GM19239 (cell line): ENCODE measurements at regions not wholly inside any gene's neighbourhood (a gene's known extent, or its start where the extent isn't known, plus 50 kb on each side); places are given as distances from the start of the nearest gene placed in this dataset.
"Not testable (repeated sequence)": the region's sequence is repeated elsewhere in the genome, so short reads cannot be mapped to it uniquely, and the experiment has no call there.

Source experiments
- DNase-seq: peaks from one replicate; pipeline ENCODE4 v3.0.0; 2011; ENCODE audit warnings: low spot score; ENCODE audit not compliant: insufficient read length
- FAIRE-seq: peaks from 2 replicates; lab custom pipeline; 2011; peaks lifted over from hg19 to GRCh38; lab: Jason Lieb, UNC

DNA sequence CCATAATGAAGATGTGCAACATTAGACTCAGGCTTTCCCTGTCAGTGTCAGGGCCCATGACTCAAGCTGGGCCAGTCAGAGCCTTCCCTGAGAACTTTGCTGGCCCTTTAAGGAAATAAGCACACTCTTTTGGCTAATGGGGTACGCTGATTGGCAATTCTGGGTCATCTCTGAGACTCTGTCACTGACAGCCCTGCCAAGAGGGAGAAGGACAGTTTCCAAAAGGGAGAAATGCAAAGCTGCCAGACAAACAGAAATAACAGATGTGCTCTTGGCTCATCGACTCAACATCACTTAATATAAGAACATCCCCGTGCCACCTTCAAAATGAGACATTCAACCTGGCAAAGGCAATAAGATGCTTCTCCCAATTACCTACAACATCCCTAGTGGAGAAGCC, 491.9 kb upstream of the PROK2 start:
- FAIRE-seq (no peak), DNase-seq (no peak)

DNA sequence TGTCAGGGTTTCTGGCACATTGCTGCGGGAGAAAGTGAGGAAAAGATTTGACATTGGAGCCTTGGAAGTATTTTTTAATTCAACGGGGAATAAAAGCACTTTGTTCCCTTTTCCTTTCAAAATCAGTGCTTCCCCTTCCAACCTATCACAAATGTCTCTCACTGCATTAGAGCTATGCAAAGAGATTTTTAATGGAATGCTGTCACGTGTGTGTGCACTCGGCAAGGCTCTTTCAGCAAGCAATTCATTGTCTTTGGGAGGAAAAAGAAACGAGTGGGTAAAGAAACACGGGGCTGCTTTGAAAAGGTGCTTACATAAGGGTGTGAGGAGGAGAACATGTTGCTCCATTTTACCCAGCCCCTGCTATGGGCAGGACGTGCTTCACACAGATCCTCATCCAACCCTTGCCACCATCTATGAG, 490.4 kb upstream of the PROK2 start:
- no peak for DNase-seq
- no peak for FAIRE-seq

DNA sequence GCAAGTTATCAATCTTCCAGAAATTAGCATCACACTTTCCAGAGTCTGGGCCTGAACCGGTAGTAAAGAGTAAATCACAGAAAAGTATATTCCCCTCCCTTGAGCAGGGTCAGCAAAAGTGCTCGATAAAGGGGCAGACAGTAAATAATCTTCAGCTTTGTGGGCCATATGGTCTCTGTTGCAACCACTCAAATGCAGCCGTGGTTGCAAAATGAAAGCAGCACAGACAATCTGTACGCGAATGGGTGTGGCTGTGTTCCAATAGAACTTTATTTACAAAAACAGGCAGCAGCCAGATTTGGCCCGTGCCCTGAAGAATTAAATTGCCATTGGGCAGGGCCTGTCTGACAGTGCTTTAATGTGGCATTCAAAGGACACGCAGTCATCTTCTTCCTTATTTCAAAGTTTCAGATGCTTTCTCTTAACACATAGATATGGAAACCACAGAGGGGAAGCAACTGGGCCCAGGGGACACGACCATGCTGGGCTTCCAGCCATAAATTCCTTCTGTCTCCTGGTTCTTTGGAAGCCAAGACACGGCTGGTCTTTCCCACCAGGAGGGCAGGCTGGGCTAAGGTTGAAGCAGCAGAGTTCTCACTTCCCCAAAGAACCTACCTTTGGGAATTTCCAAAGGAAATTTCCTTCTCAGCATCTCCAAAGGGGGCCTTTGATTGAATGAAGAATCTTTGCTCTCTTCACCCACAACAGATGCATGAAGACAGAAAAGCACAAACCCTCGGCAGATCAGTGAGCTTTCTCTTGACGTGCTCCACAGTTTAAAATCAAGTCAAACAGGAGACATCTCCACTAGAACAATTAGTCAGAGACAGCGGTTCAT, 489.8 kb upstream of the PROK2 start:
- DNase-seq (no peak), FAIRE-seq (no peak)

DNA sequence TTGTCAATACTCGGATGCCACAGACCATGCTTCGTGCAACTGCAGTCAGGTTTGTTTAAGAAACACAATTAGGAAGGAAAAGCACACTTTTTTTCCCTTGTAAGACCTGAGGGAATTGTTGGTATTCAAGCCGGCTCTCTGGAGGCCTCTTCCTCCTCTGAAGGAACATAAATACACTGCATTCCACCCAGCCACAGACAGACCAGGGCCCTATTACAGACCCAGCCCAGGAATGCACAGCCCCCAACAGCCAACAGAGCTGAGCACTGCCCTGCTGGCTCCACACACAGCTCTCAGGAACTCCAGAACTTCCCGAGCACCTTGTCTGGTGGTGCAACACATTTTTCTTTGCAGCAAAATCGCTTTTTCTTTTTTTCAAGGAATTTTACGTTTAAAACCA, 488.7 kb upstream of the PROK2 start:
- DNase-seq = no peak

DNA sequence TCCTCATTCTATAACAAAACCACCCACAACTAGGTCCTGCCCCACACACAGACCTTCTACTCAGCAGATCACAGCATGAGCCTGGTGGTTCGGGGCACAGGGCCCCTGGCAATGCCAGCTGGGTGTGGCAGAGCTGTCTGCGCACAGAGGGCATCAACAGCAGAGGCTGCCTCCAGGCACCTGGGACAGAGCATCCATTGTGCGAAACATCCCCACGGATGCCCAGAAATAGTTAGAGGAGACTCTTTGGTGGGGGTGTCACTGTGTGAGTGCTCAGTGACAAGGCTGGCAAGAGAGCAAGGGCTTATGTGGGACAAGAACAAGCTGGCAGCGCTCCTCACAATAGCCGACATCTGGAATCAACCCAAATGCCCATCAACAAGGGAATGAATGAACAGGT, 487.4 kb upstream of the PROK2 start:
- no peak for FAIRE-seq
- DNase-seq = no peak

More for the DNA sequence above, 488.7 kb upstream of the PROK2 start:
- FAIRE-seq = no peak

DNA sequence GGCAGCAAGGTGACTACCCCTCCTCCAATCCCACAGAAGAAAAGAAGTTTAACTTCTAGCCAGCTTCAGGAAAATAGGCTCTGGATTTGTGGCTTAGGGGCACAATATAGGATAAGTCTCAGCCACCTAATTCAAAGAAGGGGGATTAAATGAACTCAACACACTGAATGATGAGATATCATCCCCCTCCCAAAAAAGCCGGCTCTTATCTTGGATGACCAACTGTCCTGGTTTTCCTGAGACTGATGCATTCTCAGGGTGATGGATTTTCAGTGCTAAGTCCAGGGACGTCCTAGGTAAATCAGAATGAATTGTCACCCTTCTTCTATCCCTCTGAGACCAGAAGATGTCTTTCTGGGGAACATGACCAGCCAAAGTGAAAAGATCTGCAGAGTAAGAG, 487.0 kb upstream of the PROK2 start:
- DNase-seq = no peak
- FAIRE-seq = no peak

DNA sequence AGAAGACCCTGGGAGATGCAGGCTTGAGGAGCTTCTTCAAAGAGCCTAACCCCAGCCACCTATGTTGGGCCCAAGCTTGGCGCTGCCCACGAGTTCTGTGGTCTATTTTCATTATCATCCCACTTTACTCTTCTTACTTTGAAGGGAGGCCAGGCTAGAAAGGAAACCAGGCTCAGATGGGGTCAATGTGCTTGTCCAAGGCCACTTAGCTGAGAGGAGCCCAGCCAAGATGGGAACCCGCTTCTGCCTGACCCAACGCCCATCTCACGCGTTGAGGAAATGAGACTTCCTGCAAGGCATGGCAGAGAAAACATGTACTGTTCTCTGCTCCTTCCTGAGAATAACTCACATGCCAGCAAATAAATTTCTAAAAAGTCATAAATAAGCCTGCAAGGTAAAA, 486.3 kb upstream of the PROK2 start:
- FAIRE-seq = no peak

DNA sequence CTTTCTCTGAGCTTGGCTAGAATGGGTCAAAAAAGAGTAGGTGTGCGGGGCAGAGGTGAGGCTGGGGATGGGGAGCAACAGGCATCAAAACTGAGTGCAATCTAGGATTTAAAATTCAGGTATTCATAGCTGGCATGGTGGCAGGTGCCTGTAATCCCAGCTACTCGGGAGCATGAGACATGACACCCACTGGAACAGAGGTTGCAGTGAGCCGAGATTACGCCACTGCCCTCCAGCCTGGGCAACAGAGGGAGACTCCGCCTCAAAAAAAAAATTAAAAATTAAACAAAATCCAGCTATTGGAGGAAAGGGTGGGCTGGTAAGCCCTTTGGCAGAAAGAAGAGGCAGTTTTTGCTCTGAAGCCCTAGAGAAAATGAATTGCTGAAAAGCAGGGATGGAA, 485.8 kb upstream of the PROK2 start:
- DNase-seq (no peak), FAIRE-seq (no peak)

More for the DNA sequence above, 486.3 kb upstream of the PROK2 start:
- DNase-seq = no peak

DNA sequence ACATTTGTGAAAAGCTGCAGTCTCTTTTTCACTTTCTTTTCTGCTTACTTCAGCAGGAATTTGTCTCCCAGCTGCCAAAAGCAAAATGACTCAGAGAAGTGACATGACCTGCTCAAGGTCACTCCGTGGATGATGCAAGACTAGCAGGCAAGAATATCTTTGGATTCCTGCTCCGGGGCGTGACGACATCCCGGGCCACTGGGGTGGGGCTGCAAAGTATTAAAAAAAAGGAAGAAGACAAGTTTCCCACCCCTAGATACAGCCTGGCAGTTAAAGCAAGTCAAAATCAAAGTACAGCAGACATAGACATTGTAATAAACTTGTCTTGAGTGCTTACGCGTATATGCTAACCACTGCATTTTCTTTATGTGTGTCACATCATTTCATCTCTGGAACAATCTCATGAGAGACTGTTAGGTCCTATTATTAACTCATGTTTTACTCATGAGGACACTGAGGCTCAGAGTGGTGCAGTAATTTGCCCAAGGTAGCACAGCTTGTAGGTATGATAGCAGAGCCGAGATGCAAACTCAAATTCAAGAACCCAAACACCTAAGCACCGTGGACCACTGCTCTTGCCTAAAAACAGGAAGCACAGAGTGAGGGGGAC, 485.2 kb upstream of the PROK2 start:
- no peak for FAIRE-seq

DNA sequence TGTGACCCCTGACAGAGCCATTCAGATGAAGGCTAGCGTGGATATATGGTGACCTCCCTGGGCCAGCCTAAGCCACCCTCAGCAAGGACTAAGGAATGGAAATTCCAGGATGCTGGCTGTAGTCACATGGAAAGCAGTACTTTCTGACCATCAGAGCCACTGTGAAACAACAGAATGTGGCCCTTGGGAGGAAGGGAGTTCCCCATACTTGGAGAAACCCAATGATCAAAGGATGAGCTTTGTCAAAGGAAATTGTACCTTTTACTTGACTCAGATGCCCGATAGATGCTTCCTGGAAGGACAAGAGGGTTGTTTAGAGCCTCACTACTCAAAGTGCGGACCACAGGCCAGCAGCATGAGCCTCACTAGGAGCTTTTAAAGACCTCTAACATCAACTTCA, 484.5 kb upstream of the PROK2 start:
- no peak for FAIRE-seq
- DNase-seq = no peak

More for the DNA sequence above, 485.2 kb upstream of the PROK2 start:
- DNase-seq = no peak

DNA sequence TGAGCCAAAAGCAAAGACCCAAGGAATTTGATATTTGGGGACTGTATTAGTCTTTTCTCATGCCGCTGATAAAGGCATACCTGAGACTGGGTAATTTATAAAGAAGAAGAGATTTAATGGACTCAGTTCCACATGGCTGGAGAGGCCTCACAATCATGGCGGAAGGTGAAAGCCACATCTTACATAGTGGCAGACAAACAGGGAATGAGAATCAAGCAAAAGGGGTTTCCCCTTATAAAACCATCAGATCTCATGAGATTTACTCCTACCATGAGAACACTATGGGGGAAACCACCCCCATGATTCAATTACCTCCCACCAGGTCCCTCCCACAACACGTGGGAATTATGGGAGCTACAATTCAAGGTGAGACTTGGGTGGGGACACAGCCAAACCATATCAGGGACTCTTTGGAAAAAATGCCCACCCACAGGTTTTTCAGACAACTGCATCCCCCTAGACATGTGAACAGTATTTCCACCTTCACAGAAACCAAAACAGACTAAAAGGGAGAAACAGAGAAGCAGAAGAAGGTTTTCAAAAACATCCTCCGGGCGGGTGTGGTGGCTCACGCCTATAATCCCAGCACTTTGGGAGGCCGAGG, 482.1 kb upstream of the PROK2 start:
- DNase-seq, FAIRE-seq: not testable (repeated sequence)

DNA sequence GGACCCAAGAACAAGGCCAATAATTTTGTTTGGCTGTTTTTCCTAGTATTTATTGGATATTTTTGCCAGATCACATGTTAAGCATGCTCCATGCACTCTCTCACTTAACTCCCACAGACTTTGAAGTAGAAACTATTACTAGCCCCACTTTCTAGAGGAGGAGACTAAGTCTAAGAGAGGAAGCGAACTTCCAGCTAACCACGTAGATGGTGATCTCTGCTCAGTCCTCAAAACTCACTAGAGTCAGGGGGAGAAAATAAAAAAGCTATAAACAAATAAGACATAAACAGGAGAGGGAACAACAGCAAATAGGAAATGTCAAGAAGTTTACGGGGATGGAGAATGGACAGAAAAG, 481.0 kb upstream of the PROK2 start:
- DNase-seq (no peak), FAIRE-seq (peak; percentile 31)

GRCh38 chr3:72265256-72266015, 480.5 kb upstream of the PROK2 start:
- FAIRE-seq (peak; percentile 31), DNase-seq (no peak)

DNA sequence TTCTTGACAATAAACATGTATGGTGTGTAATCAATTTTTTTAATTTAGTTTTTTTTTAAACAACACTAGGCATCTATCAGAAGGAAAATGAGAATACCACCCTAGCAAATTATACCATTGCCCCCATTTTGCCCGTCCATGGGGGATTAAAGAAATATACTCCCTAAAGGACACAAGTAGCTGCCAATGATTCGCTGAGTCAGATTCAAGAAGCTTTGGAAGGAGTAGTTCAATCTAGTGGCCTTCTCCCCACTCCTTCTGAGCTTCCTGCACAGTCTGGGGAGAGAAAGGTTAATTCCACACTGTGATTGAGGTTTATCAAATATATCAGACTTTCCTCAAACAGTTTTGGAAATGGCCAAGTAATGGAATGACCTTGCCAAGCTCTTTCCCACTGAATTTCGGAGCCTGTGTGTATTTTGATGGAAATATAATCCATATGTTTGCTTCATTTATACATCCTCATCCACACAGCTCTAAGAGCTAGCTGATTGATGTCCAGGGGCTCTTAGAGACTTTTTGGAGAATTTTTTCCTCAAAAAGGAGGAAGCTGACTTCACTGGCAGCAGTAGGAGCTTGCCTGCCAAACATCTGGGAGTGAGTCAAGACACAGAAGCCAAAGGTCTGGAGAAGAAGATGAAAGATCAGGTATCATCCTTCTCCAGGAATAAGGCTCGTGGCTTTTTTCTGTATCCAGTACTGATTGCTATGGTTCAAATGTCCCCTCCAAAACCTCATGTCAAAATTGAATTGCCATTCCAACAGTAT, 478.5 kb upstream of the PROK2 start:
- DNase-seq (no peak), FAIRE-seq (no peak)

DNA sequence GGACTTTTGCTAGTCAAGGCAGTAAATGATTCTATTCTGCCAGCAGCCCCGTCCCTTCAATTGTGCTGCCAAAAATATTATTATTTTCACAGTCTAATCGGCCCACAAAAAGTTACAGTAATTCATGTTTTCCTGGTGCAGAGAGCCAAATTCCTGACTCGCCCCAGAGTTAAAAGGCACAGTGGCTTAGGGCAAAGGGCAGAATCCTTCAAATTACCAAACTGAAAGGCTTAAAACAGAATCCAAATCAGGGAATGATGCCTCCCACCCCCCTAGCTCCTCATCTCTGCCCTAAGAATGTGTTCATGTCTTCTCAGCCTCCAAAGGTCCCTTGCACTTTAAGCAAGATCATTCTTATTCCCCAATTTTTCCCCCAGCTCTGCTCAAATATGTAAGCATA, 477.8 kb upstream of the PROK2 start:
- FAIRE-seq (no peak), DNase-seq (no peak)

GRCh38 chr3:72261566-72262564, 476.9 kb upstream of the PROK2 start:
- FAIRE-seq (no peak), DNase-seq (no peak)

- FAIRE-seq (no peak), DNase-seq (no peak)
Measured at GRCh38 chr3:72260588-72260910, 475.6 kb upstream of the PROK2 start.

DNA sequence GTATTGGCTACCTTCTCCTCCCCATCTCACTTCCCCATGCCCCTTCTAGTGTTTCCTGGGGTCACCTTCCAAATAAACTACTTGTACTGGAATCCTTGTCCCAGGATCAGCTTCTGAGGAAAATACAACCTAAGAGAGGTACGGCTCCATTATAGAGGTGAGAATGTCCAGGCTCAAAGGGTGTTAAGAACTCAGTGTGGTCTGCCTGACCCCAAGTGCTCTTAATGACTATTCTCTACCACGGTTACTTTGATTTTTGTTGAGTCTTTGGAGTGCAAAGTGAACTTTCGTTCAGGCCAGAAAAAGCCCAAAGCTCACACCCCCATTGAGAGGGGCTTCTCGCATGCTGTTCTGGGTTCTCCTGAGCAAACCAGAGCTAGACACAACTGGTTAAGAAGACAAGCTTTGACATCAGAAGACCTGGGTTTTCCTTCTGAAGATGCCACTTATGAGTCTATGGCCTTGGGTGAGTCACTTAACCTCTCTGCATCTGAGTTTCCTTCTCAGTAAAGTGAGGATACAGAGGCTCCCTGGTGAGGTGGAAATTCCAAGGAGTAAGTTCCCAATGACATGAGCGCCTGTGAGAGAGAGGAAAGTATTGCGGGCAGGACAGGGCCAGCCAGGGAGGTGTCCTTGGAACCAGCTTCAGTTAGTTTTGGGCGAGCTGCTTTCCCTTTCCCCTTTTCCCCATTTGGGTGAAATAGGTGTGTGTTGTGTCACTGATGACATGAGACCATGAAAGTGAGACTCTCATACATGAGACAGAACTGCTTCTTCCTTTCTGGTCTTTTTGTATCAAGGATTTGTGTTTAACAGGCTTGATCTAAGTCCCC, 475.0 kb upstream of the PROK2 start:
- no peak for DNase-seq
- no peak for FAIRE-seq
